ENCODE measurements at regions not wholly inside any gene's neighbourhood (a gene's known extent, or its start where the extent isn't known, plus 50 kb on each side); places are given as distances from the start of the nearest gene placed in this dataset.

DNA sequence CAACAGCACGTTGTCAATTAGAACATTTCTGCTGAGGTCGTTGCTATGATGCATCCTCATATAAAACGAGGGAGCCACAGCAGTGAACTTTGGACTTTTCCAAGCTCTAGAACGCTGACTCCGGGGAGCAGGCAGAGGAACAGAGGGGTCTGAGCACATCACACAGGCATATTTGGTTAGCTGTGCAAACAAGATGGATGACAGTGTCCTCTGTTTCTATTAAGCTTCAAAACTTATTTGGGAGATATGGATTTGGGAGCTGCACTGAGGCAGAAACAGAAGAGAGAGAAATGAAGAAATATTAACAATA lies 278.0 kb upstream of the TBL1XR1 start (continued):
- TF ChIP-seq CREB1 (IDR thresholded peaks at IDR 0.05) = no peak
- no peak for TF ChIP-seq RFX5 (IDR thresholded peaks at IDR 0.05; ENCODE audit: borderline replicate concordance, low read depth, low read length)
- TF ChIP-seq CBX8 (IDR thresholded peaks at IDR 0.05; ENCODE audit: borderline replicate concordance, low read depth, low read length) = no peak
- TF ChIP-seq NANOG (IDR thresholded peaks at IDR 0.05; ENCODE audit: insufficient read depth, low read depth, low read length, poor library complexity, severe bottlenecking) = no peak
- no peak for TF ChIP-seq YY1 (IDR thresholded peaks at IDR 0.05; ENCODE audit: low read depth, low read length)
